ENCODE measurements at regions not wholly inside any gene's neighbourhood (a gene's known extent, or its start where the extent isn't known, plus 50 kb on each side); places are given as distances from the start of the nearest gene placed in this dataset.

GRCh38 chr4:54513741-54514140 lies 144.0 kb upstream of the KIT start:
- H3K36me3 ChIP-seq (replicated peaks; ENCODE audit: insufficient read depth, low read length) = no peaks in the 10 kb centered on the region
- H4K20me1 ChIP-seq (ENCODE audit: insufficient read depth, low read length) = no peaks in the 10 kb centered on the region
- H3K4me2 ChIP-seq (ENCODE audit: low read depth, low read length) = no peak overlapping the region
- H2AFZ ChIP-seq (ENCODE audit: low read length) = no peak overlapping the region
- H3K9ac ChIP-seq (ENCODE audit: low read length) = no peak overlapping the region
- no peak overlapping the region for H3K27ac ChIP-seq (ENCODE audit: low read length)
- H3F3A ChIP-seq (ENCODE audit: insufficient read depth, low read length) = no peaks in the 10 kb centered on the region
- TF ChIP-seq EZH2 (optimal IDR thresholded peaks at IDR 0.05; ENCODE audit: low read depth, low read length) (no peak), CTCF (IDR thresholded peaks at IDR 0.05; ENCODE audit: low read length) (no peak), EZH2phosphoT487 (IDR thresholded peaks at IDR 0.05; ENCODE audit: low read length) (no peak)
- H3K9me2 ChIP-seq (replicated peaks; ENCODE audit: insufficient read depth, low read length) = no peaks in the 10 kb centered on the region
- H3K9me3 ChIP-seq (replicated peaks; ENCODE audit: insufficient read depth, low read length) = no peaks in the 10 kb centered on the region
- H3K79me2 ChIP-seq (ENCODE audit: low read length) = no peaks in the 10 kb centered on the region
- no peaks in the 10 kb centered on the region for H3K4me1 ChIP-seq (ENCODE audit: low read length)
- H3K27me3 ChIP-seq (replicated peaks; ENCODE audit: insufficient read depth, low read length) = no peaks in the 10 kb centered on the region
- DNase-seq = no peak
- no peak overlapping the region for H3K4me3 ChIP-seq (ENCODE audit: low read length)

GRCh38 chr4:54516556-54517215 lies 141.1 kb upstream of the KIT start:
- H3K27ac ChIP-seq (ENCODE audit: low read length) = no peak overlapping the region
- no peaks in the 10 kb centered on the region for H3K79me2 ChIP-seq (ENCODE audit: low read length)
- H3K9me2 ChIP-seq (replicated peaks; ENCODE audit: insufficient read depth, low read length) = no peaks in the 10 kb centered on the region
- H3K36me3 ChIP-seq (replicated peaks; ENCODE audit: insufficient read depth, low read length) = no peaks in the 10 kb centered on the region
- no peak for DNase-seq
- no peak for TF ChIP-seq CTCF (IDR thresholded peaks at IDR 0.05; ENCODE audit: low read length)
- no peak for TF ChIP-seq EZH2 (optimal IDR thresholded peaks at IDR 0.05; ENCODE audit: low read depth, low read length)
- TF ChIP-seq EZH2phosphoT487 (IDR thresholded peaks at IDR 0.05; ENCODE audit: low read length) = no peak
- no peak overlapping the region for H3K9ac ChIP-seq (ENCODE audit: low read length)
- no peaks in the 10 kb centered on the region for H3K27me3 ChIP-seq (replicated peaks; ENCODE audit: insufficient read depth, low read length)
- no peaks in the 10 kb centered on the region for H4K20me1 ChIP-seq (ENCODE audit: insufficient read depth, low read length)
- H2AFZ ChIP-seq (ENCODE audit: low read length) = no peak overlapping the region
- H3F3A ChIP-seq (ENCODE audit: insufficient read depth, low read length) = no peaks in the 10 kb centered on the region
- H3K9me3 ChIP-seq (replicated peaks; ENCODE audit: insufficient read depth, low read length) = no peaks in the 10 kb centered on the region
- H3K4me3 ChIP-seq (ENCODE audit: low read length) = no peak overlapping the region
- no peak overlapping the region for H3K4me2 ChIP-seq (ENCODE audit: low read depth, low read length)
- no peaks in the 10 kb centered on the region for H3K4me1 ChIP-seq (ENCODE audit: low read length)

- no peaks in the 10 kb centered on the region for H3K36me3 ChIP-seq (replicated peaks; ENCODE audit: insufficient read depth, low read length)
- H3K9me3 ChIP-seq (replicated peaks; ENCODE audit: insufficient read depth, low read length) = no peaks in the 10 kb centered on the region
- no peaks in the 10 kb centered on the region for H3K79me2 ChIP-seq (ENCODE audit: low read length)
- no peak overlapping the region for H3K4me3 ChIP-seq (ENCODE audit: low read length)
- no peak overlapping the region for H2AFZ ChIP-seq (ENCODE audit: low read length)
- no peaks in the 10 kb centered on the region for H3F3A ChIP-seq (ENCODE audit: insufficient read depth, low read length)
- no peak overlapping the region for H3K4me2 ChIP-seq (ENCODE audit: low read depth, low read length)
- no peaks in the 10 kb centered on the region for H3K9me2 ChIP-seq (replicated peaks; ENCODE audit: insufficient read depth, low read length)
- no peaks in the 10 kb centered on the region for H3K27me3 ChIP-seq (replicated peaks; ENCODE audit: insufficient read depth, low read length)
- no peak for TF ChIP-seq EZH2 (optimal IDR thresholded peaks at IDR 0.05; ENCODE audit: low read depth, low read length)
- TF ChIP-seq CTCF (IDR thresholded peaks at IDR 0.05; ENCODE audit: low read length) = no peak
- TF ChIP-seq EZH2phosphoT487 (IDR thresholded peaks at IDR 0.05; ENCODE audit: low read length) = no peak
- H4K20me1 ChIP-seq (ENCODE audit: insufficient read depth, low read length) = no peaks in the 10 kb centered on the region
- H3K27ac ChIP-seq (ENCODE audit: low read length) = no peak overlapping the region
- DNase-seq = no peak
- H3K4me1 ChIP-seq (ENCODE audit: low read length) = no peaks in the 10 kb centered on the region
- no peak overlapping the region for H3K9ac ChIP-seq (ENCODE audit: low read length)
Measured at GRCh38 chr4:54517781-54518444, 139.8 kb upstream of the KIT start.
